Uterus (tissue), 3 donors: ENCODE measurements at regions not wholly inside any gene's neighbourhood (a gene's known extent, or its start where the extent isn't known, plus 50 kb on each side); places are given as distances from the start of the nearest gene placed in this dataset.

Source experiments
- DNase-seq, 2 donors: peaks; one replicate each; pipeline ENCODE4 v3.0.0-alpha.2; 2019 to 2020
- H3K27ac ChIP-seq, 2 donors: fragments of 200-600 bp; sonication (generic); 1 replicate in 1 of 2; 2 replicates in 1 of 2; pipeline ENCODE4 v1.5.1; 2016 to 2018
- H3K27me3 ChIP-seq, 2 donors: fragments of 200-600 bp; sonication (generic); one replicate each; pipeline ENCODE4 v1.5.1; 2018 to 2019; ENCODE audit warnings: control low read depth in 1 of 2
- H3K36me3 ChIP-seq, 2 donors: fragments of 200-600 bp; sonication (generic); one replicate each; pipeline ENCODE4 v1.5.1; 2019; ENCODE audit warnings: control low read depth in 1 of 2
- H3K4me1 ChIP-seq, 2 donors: fragments of 200-600 bp; sonication (generic); one replicate each; pipeline ENCODE4 v1.5.1; 2018 to 2019; ENCODE audit warnings: control low read depth in 1 of 2
- H3K4me3 ChIP-seq, 2 donors: fragments of 200-600 bp; sonication (generic); 1 replicate in 1 of 2; 2 replicates in 1 of 2; pipeline ENCODE4 v1.5.1; 2018 to 2019; ENCODE audit warnings: mild to moderate bottlenecking in 1 of 2
- H3K9me3 ChIP-seq, 2 donors: fragments of 200-600 bp; sonication (generic); one replicate each; pipeline ENCODE4 v1.5.1; 2019; ENCODE audit warnings: control low read depth in 1 of 2
- POLR2A ChIP-seq, 2 donors: fragments of 450-650 bp; IDR thresholded peaks; one replicate each; pipeline ENCODE4 v1.6.1; 2016; ENCODE audit warnings: antibody characterized with exemption in 2 of 2, mild to moderate bottlenecking in 1 of 2, moderate library complexity in 1 of 2
- intact Hi-C: fragments of 100-400 bp; cut with DNase I; formaldehyde crosslinking; loops from one replicate; pipeline ENCODE4 v1.15.1; 2023; ENCODE audit warnings: low total_unique reads
- TF ChIP-seq, protein P1 (sequence below), 4 experiments: fragments of 200-600 bp in 2 of 4; fragments of 450-650 bp in 2 of 4; sonication (generic) in 2 of 4; IDR thresholded peaks; one replicate each; pipeline ENCODE4 v1.5.1; 2016 to 2019; ENCODE audit warnings: antibody characterized with exemption in 4 of 4, mild to moderate bottlenecking in 2 of 4, moderate library complexity in 1 of 4
- donor health status: DM: yes; HTN: yes; CAD: no.

DNA sequence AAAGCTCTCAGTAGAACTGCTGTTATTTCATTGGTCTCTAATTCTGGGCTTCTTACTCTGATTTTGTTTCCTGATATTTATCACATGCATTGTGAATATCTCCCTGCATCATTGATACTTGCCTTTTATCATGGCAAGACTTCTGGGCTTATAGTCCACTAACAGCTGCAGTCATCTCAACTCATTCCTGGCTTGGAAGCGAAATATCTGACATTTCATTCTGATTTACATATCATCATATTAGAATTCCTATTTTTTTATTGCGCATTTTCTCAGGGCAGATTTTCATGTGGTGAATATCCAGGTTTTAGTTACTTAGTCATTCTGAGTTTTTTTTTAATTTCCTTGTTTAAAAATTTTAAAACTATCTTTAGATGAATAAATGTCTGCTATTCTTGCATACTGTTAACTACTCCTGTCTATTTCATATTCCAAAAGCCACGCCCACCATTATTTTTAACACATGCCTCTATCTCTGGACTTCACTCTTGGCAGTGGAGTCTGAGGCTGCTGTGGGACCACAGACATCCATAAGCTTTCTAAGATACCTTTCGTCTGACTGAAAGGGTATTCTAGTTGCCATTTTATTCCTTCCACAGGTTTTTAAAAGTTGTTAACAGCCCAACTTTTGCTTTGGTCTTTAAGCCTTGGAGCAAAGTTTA, 164.5 kb downstream of the IRS1 start:
- Histone ChIP-seq H3K4me1 (peaks cover 0 to 14% of the 10 kb centered on the region in 2 donors), H3K4me3 (no peak overlapping the region), H3K27me3 (no peaks in the 10 kb centered on the region), H3K9me3 (no peaks in the 10 kb centered on the region), H3K27ac (no peak overlapping the region), H3K36me3 (no peaks in the 10 kb centered on the region)
- intact Hi-C loops, result loop anchor here (10.0 kb wide), 1 partner anchor 160 kb away; the partner anchor contains the start of gene IRS1
- DNase-seq, result no peak
- TF ChIP-seq, protein P1, sequence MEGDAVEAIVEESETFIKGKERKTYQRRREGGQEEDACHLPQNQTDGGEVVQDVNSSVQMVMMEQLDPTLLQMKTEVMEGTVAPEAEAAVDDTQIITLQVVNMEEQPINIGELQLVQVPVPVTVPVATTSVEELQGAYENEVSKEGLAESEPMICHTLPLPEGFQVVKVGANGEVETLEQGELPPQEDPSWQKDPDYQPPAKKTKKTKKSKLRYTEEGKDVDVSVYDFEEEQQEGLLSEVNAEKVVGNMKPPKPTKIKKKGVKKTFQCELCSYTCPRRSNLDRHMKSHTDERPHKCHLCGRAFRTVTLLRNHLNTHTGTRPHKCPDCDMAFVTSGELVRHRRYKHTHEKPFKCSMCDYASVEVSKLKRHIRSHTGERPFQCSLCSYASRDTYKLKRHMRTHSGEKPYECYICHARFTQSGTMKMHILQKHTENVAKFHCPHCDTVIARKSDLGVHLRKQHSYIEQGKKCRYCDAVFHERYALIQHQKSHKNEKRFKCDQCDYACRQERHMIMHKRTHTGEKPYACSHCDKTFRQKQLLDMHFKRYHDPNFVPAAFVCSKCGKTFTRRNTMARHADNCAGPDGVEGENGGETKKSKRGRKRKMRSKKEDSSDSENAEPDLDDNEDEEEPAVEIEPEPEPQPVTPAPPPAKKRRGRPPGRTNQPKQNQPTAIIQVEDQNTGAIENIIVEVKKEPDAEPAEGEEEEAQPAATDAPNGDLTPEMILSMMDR (IDR thresholded peaks at IDR 0.05), result no peak
- TF ChIP-seq POLR2A (IDR thresholded peaks at IDR 0.05), result no peak

DNA sequence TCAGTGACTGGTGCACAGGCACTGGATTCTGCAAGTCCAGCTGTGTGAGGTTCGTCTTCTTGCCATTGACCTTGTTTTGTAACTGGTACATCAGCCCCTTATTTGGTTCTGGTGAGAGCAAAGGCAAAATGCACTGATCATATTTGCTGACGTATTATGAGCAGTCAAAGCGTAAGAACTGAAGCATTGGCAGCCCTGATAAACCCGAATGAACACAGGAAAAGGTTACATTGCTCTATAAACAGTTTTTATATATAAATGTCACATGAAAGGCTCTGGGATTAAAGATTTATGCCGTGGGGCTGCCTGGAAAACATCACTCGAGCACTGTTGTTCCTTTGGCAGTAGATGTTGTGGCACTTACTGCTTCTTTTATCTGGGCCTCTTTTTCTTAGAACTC, 167.9 kb downstream of the IRS1 start:
- peaks cover 0 to 14% of the 10 kb centered on the region in 2 donors for H3K4me1 ChIP-seq
- no peak overlapping the region for H3K4me3 ChIP-seq
- H3K27me3 ChIP-seq, result no peaks in the 10 kb centered on the region
- H3K27ac ChIP-seq, result peak overlapping the region; percentile 66 to 85
- H3K36me3 ChIP-seq, result no peaks in the 10 kb centered on the region
- intact Hi-C loops, result loop anchor here (10.0 kb wide), 1 partner anchor 163 kb away; the partner anchor contains the start of gene IRS1
- TF ChIP-seq, protein P1 (IDR thresholded peaks at IDR 0.05), result no peak
- peak in 1 of 2 donors; percentile 24 for TF ChIP-seq POLR2A (IDR thresholded peaks at IDR 0.05)
- H3K9me3 ChIP-seq, result no peaks in the 10 kb centered on the region
- DNase-seq, result peak; percentile 60 to 88

DNA sequence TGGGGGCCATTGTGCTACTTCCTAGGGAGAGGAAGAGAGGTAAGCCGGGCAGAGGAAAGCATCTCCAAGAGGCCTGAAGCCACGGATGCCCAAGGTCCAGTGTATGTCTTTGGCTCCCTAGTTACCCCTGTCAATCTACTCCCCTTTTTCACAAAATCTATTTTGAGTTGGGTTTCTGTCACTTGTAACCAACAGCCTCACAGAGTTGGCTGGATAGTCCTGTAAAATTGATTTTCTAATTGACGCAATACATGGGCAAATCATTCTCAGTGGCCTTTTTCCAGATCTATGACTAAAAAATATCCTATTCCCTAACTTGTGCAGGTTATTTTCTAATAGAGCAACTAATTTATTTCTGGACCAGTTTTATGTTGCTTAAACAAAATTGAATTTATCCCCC, 168.4 kb downstream of the IRS1 start:
- Histone ChIP-seq H3K27me3 (no peaks in the 10 kb centered on the region), H3K4me1 (peaks cover 0 to 14% of the 10 kb centered on the region in 2 donors)

DNA sequence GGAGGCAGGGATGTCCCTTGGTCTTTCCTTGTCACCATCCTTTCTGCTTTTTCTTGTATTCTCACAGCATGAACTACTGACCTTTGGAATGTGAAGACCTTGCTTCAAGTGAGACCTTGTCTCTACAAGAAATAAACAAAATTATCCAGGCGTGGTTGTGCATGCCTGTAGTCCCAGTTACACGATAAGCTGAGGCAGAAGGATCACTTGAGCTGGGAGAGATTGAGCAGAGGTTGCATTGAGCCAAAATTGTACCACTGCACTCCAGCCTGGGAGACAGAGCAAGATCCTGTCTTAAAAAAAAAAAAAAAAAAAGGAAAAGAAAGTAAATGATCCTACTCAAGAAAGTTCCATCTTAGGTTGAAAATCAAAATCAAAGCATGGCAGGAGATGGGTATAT, 173.7 kb downstream of the IRS1 start:
- intact Hi-C loops, result no loop called here
- no peak for DNase-seq
- H3K9me3 ChIP-seq, result no peaks in the 10 kb centered on the region

More for the DNA sequence above, 168.4 kb downstream of the IRS1 start:
- H3K4me3 ChIP-seq, result no peak overlapping the region
- intact Hi-C loops, result loop anchor here (10.0 kb wide), 1 partner anchor 164 kb away; the partner anchor contains the start of gene IRS1
- peak overlapping the region; percentile 66 to 85 for H3K27ac ChIP-seq
- no peak for DNase-seq
- TF ChIP-seq, protein P1 (IDR thresholded peaks at IDR 0.05), result no peak
- TF ChIP-seq POLR2A (IDR thresholded peaks at IDR 0.05), result no peak
- H3K9me3 ChIP-seq, result no peaks in the 10 kb centered on the region
- no peaks in the 10 kb centered on the region for H3K36me3 ChIP-seq

More for the DNA sequence above, 173.7 kb downstream of the IRS1 start:
- no peaks in the 10 kb centered on the region for H3K36me3 ChIP-seq
- no peaks in the 10 kb centered on the region for H3K27me3 ChIP-seq
- H3K4me3 ChIP-seq, result no peak overlapping the region
- TF ChIP-seq, protein P1 (IDR thresholded peaks at IDR 0.05), result no peak
- TF ChIP-seq POLR2A (IDR thresholded peaks at IDR 0.05), result no peak
- peaks cover 0 to 7% of the 10 kb centered on the region in 2 donors for H3K4me1 ChIP-seq
- H3K27ac ChIP-seq, result no peak overlapping the region
